ENCODE measurements at regions not wholly inside any gene's neighbourhood (a gene's known extent, or its start where the extent isn't known, plus 50 kb on each side); places are given as distances from the start of the nearest gene placed in this dataset.

DNA sequence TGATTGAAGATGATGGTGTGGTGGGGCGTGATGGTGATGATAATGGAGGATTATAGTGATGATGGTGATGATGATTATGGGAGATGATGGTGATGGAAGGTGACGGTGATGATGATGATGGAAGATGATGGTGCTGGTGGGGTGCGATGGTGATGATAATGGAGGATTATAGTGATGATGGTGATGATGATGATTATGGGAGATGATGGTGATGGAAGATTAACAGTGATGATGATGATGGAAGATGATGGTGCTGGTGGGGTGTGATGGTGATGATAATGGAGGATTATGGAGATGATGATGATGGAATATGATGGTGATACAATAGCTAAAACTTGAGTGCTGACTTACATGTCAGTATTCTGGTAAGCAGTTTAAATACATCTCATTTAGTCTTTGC is 391.0 kb upstream of the EEF2KMT start:
- DNase-seq = no peak

DNA sequence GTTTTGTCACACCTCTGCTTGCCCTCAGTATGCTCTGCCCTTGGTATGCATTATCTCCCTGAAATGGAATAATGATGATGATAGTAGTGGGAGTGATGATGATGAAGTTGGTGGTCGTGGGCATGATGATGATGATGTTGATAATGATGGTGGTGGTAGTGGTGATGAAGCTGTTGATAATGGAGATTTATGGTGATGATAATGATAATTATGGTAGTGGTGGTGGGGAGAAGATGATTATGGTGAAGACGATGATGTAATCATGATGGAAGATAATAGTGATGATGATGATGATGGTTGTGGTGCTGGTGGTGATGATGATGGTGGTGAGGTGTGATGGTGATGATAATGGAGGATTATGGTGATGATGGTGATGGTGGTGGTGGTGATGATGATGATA is 390.1 kb upstream of the EEF2KMT start:
- DNase-seq = no peak

DNA sequence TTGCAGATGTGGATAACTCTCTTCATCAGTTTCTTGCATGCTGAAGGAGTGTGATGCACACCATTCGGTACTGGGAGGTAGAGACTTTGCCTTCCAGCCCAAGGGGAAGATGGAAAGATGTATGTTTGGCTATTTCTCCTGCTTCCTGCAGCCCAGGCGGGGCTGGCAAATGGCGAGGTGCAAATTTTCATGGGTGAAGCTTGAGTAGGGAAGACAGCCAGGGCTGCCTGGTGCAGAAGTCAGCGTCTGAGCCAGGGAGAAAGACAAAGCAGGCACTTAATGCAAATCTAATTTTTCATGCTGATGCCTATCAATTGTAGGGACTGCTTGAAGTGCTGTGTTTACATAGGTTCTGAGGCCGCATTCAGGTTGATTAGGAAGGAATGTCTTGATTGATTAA is 384.7 kb upstream of the EEF2KMT start:
- no peak for DNase-seq

DNA sequence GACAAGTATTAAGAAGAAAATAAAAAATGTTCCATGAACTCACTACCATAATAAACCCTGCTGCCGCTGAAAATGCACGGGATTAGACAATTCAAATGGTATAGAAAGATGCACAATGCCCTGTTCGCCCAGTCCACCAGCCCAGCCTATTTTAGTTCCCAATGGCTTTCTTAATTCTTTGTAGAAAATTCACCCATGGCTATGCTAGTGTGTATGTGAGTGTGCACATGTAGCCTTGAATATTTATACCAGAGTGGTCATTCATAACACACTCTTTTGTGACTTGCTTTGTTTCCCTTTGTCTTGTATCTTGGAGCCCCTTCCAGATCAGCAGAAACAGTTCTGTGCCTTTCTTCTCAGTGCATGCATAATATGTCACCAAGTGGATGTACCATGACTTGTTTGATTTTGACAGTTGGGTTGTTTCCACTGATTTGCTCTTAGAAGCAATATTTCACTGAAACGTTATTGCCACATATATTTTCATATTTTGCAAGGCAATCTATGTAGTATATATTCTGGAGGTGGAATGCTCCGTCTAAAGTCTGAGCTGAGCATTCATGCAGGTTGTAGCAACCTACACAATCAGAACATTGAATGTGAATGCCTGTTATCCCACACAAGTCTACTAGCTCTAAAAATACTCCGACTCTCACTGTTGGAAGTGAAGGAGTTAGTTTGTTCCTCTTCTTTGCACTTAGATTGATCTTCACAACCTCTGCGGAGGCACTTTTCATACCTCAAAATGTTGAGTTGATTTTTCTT is 383.0 kb upstream of the EEF2KMT start:
- no peak for DNase-seq

DNA sequence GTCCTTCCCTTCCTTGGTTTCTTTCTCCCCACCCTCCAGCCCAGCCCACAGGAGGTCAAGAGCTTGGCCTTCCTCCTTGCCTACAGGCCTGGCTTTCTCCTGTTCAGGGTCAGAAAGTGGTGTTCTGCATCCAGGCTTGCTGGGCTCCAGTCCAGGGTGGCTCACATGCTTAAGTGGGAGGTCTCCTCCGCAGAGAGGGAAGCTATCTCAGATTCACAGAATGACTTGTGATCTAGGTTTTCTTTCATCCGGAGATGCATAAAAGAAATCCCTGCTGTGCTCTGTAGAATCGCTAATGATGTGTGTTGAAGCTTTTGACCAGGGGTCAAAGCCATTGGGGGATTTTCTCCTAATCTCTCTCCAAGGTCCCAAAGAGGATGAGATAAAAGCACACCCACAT is 382.3 kb upstream of the EEF2KMT start:
- no peak for DNase-seq

DNA sequence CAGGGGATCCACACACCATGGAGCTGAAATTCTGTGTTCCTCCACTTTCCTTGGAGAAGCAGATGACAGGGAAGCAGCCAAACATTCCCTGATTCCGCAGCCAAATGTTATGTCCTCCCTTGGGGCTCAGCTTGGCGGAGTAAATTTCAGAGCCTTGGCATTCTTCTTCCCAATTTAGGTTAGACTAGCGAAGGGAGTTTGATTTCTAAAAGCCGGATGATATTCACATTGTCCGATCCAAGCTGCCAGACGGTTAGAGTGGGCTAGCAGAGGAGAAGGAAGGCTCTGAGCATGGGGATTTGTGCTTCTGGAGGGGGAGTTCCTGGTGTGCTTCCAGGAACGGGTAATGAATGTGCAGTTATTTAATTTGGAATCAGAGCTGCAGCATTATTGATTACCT is 380.4 kb upstream of the EEF2KMT start:
- no peak for DNase-seq

DNA sequence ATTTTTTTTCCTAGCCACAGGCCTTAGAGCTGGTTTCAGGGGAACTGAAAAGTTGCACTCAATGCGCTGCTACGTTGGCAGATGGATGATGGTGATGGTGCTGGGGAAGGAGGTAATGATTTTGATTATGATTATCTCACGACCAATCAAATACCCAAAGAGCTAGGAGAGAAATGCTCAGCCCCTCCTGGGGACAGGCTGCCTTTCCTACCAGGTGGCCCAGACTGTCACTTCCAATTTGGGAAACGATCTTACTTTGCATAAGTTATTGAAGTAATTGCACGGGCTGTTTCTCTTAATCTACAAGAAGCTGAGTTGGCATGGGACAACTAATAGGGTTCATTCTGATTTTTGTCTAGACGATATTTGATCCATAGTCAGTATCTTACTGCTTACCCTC is 379.7 kb upstream of the EEF2KMT start:
- no peak for DNase-seq

DNA sequence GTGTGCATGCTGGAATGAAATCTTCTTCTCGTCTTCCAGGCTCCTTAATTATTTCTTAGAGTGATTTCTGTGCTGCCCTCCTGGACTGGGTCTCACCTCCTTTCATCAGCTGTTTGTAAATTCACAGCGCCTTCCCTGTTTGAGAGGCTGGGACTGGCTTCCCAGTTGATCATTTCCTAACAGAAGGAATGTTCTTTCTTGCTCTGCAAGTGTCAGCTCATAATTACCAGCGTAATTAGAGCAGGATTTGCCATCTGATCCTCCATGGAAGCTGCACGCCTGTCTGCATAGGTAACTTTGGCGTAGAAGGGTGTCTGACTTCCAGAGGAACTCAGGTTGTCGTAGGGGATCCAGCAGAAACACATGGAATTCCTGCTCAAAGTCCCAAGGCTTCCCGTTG is 375.0 kb upstream of the EEF2KMT start:
- no peak for DNase-seq

DNA sequence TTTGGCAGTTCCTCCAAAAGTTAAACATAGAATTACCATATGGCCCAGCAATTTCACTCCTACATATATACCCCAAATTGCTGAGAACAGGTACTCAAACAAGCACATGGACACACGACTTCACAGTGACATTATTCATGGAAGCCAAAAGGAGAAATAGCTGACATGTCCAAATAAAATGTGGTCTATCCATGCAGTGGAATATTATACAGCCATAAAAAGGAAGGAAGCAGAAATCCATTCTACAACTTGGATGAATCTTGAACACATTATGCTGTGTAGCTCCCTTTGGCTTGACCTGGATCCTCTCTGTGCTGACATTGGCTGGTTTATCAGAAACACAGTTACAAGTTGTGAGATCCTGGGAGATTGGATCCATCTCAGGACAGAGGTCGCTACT is 370.9 kb upstream of the EEF2KMT start:
- DNase-seq = no peak

DNA sequence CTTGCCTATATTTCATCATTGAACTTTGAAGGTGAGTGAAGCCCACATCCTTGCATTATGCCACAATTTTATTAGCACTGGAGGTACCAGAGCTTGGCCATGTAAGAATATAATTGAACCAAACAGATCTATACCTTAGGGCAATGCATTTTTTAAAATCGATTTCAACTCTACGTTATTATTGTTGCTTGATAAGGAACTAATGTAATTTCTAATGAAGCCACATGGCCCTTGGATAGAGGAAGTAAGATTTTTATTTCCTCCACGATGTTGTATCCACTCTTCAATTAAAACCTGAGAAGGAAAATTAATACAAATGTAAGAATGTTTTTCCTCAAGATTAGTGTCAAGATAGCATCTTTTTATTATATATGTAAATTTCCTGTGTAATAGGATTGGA is 370.0 kb upstream of the EEF2KMT start:
- DNase-seq = no peak

DNA sequence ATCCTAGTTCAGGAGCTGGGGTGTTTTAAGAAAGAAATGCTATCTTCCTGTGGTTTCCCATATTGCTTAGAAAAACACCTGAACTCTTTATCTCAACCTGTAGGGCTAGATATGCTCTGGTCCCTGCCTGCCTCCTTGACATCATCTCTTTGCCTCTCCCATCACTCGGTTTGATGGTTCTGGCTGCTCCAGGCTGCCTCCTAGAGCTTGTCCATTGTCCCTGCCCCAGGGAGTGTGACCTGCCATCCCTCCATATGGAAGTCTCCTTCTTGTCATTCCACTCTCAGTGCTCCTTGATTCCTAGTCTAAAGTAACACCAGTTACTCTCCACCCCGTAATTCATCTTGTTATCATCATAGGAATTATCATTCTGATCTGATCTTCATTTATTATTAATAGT is 369.0 kb upstream of the EEF2KMT start:
- no peak for DNase-seq

DNA sequence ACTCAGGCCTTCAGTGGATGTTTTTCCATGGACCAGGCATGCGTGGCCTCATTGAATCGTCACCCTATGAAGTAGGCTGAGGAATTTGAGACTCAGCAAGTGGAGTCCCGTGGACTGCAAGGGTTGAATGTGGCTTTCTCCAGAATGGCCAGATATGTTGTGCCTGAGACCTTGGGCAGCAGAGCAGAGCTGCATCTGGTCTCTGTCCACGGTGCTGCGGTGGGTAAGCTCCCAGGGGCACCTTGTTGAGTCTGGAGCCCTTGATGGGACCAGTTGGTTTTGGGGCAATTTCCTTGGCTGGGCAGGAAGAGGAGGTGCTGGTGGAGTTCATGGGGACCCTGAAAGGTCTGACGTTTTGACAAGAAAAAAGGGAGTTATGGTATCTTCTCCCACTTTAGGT is 368.1 kb upstream of the EEF2KMT start:
- no peak for DNase-seq

DNA sequence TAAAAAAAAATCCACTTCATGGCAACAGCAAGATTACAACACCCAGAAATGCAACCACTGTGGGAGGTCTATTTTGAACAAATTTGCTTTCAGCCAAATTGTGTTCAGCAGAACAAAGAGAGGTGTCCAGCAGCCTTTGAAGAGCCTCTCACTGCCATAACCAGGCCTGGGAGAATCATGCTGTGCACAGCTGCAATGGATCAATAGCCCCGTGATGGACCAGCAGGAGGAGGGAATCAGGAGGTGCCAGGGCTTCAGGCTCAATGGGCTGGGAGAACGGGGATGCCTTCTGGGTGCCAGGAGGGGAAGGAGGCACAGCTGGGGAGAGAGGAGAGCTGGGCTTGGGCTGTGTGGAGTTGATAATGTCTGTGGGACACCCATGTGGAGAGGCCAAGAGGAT is 366.2 kb upstream of the EEF2KMT start:
- no peak for DNase-seq

DNA sequence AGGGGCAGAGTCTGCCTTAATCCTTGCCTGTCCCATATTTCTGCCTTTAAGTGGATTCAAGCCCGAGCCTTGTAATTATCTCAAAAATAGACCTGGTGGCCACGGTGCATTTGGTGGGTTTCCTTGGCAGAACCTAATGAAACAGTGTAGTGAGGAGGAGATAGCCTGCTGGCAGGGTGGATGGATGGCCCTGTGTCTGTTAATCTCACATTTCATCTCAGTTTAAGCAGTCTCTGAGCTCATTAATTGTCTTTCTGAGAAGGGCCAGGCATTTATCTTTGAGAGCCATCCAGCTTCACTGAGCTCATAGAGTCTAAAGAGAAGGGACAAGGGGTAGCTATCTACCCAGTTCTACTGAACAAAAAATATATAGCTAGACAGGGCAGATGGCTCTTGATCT is 364.0 kb upstream of the EEF2KMT start:
- DNase-seq = no peak

DNA sequence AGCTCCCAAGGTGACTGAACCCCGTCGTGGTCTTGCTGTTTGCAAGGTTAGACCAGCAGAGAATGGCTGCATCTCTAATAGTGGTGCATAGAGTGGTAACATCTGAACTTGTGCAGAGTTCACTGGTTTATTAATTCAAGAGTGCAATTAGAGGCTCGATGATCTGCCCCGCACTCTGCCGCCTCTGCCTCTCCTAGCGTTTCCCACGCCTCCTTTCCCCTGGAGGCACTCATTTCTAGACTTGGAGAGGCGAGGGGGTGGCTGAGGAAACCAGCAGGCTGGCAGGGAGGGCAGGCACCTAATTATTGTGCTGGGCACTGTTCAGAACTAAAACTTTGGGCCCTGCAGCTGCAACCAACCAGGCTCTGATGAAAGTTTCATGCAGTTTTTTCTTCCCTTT is 363.5 kb upstream of the EEF2KMT start:
- no peak for DNase-seq

DNA sequence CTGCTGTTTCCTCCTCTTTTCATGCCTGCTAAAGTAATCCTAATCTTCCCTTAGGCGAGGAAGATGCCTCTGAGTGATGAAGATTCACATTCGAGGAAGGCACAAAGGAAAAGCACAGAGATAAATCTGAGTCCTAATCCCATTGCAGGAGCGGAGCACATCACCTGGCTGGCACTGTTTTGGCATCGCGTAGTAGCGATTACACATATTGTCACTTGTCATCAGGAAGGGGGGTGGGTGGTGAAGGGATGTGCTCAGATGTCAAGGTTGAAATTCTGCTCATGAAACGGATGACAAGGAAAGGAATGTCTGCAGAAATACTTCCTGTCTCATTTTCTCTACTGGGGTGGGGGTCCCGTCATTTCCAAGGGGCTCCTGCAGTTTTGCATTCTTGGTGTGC is 363.1 kb upstream of the EEF2KMT start:
- DNase-seq = no peak

DNA sequence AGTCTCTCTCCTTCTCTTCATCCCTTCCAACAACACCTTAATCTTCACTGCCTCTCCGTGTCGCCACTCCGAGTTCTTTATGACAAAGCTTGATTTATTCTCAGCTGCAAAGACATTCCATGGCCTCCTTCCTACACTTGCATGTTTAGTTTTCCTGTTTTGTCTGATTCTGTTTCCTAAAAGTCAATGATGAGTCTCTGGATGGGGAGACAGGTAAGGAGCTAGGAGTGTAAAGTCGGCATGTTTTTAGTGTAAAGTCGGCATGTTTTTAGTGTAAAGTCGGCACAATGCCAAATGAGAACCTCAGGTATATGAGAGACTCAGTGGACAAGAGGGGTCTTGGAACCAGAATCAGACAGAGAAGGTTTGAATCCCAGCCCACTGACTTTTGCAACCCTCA is 362.3 kb upstream of the EEF2KMT start:
- no peak for DNase-seq

DNA sequence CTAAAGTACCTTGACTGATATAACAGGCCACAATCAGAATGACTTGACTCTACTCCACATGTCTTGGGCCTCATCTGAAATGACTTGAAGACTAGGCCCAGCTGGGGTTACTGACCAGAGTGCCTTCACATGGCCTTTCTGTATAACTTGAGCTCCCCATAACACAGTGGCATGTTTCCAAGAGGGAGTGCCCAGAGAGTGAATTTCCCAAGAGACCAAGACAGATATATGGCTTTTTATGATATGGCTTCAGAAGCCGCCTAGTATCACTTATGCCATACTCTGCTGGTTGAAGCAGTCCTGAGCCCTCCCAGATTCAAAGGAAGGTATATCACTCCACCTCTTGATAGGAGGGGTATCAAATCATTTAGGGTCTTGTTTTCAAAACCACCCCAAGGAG is 357.5 kb upstream of the EEF2KMT start:
- no peak for DNase-seq

DNA sequence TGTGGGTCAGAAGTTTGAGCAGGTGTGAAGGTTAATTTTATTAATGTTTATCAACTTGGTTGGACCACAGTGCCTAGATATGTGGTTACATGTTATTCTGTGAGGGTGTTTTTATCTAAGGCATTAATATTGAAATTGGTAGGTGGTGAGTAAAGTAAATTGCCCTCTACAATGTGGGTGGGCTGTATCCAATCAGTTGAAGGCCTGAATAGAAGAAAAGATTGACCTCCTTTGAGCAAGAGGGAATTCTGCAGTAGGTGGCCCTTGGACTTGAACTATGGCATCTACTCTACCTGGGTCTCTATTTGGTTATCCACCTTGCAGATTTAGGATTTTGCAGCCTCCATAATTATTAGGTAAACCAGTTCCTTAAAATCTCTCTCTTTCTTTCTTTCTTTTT is 356.8 kb upstream of the EEF2KMT start:
- DNase-seq = no peak

DNA sequence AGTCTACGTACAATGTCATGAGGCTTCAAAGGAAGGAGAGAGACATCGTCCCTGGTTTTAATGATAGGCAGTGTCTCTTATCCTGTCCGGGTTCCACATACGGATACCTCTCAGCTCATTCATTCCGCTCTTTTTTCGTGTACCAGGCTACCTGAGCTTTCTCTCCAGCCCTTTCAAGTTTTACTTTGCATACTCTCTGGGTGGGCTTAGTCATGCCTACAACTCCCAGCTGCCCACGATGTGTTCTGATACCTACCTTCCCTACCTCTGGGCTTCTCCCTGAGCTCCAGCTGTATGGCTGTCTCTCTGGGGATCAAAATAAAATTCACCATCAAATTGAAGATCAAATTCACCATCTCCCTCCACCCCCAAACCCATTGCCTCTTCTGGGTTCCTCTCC is 354.0 kb upstream of the EEF2KMT start:
- DNase-seq = no peak

DNA sequence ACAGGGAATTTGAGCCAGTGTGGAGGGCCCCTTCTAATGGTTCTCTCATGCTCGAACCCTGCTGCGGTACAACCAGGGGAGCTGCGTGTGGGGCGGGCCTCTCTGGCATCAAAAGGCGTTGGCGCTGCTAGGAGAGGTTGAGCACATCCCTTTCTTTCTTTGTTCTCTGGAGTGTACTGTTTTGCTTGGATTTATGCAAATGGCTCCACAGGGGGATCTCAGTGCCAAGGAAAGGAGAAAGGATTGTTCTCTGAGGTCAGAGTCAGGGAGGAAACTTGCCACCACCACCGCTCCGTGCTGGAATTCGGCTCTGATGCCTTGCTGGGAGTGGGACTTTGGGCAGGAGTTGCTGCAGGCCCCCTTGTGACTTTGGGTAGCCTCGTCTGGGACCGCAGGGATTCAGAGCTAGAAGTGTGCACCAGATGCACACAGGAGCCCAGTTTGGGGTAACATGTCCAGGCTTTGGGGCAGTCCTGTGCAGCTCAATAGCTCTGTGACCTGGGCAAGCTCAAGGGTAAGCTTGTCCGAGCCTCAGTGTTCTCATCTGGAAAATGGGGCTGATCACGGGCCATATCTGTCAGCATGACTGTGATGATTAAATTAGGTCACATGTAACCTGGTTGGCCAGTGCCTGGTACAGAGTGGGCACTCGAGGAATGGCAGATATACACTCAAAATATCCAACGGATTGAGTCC is 353.0 kb upstream of the EEF2KMT start:
- DNase-seq = no peak

DNA sequence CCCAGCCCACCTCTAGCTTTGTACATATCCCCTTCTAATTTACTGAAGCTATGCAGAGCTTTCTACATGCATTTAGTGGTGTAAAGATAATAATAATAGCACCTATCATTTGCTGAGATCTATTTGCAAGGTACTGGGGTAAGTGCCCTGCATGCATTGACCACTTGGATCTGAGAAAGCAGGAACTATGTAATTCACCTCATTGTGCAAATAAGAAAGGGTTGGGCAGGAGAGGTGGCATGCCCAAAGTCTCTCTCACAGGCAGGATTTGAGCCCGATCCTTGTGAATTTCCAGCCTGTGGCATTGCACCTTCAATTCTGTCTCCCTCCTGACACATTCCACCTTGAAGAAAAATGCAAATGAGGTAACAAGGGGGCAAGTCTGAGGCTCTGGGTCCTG is 352.3 kb upstream of the EEF2KMT start:
- DNase-seq = no peak

DNA sequence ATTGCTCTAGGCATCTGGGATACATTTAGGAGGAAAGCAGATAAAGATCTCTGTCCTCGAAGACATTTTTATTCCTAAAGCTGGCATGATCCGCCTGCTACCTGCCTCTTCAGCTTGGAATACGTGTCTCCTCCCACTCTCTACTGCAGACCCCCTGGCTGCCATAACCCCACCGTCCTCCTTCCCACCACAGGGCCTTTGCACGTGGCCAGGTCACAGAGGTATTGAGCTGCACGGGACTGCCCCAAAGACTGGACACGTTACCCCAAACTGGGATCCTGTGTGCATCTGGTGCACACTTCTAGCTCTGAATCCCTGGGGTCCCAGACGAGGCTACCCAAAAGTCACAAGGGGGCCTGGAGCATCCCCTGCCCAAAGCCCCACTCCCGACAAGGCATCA is 351.2 kb upstream of the EEF2KMT start:
- DNase-seq = no peak

DNA sequence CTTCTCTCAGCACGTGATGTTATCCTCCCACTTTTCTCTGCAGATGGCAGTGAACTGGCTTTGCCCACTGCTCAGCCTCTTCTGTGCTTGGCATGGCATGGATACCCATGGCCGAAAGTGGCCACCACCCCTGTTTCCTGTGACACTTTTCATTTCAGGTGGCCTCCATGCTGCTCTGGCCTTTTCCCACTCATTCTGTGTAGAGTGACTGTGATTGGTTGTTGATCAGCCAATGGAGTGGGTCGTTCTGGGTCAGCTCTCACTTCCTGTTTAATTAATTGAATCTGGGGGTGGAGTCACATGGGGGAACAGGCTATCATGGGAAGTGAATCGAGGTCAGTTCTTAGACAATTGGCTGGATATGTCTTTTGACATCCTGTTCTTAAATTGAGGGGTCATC is 350.1 kb upstream of the EEF2KMT start:
- no peak for DNase-seq

DNA sequence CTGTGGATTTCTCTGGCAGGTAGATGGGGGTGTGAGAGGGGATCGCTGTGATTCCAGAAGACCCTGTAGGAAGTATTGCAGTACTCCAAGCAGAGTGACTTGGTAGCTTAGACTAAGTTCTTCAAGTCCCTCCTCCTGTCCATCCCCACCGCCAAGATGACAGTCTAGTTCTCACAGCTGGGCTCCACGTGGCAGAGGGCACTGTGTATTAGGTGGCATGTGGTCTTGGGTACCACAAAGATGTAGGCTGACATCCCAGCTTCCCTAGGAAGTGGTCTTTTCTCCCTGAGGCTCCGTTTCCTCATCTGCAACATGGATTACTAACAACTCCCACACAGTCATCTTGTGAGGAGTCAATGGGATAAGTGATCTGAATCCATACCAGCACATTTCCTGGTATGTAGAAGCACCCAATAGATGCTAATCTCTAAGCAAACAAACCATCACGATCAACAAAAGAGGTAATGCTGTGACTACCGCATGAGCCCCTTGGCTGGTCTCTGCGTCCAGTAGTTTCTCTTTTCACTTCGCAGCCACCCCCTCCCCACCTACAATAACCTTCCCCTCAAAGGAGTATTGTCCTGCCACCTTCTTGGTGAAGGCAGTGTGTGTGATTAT is 349.1 kb upstream of the EEF2KMT start:
- DNase-seq = no peak
